Parathyroid adenoma (tissue), 2 donors: ENCODE measurements at regions not wholly inside any gene's neighbourhood (a gene's known extent, or its start where the extent isn't known, plus 50 kb on each side); places are given as distances from the start of the nearest gene placed in this dataset.

Experiments used
- H2AFZ ChIP-seq: fragments of 300-600 bp; sonication (generic); one replicate; pipeline ENCODE4 v1.7.0; 2017; ENCODE audit warnings: antibody characterized with exemption, mild to moderate bottlenecking
- H3K27ac ChIP-seq: fragments of 300-600 bp; sonication (generic); one replicate; pipeline ENCODE4 v1.7.0; 2017
- H3K27me3 ChIP-seq: fragments of 300-600 bp; sonication (generic); one replicate; pipeline ENCODE4 v1.7.0; 2017; ENCODE audit warnings: low read length; ENCODE audit not compliant: control insufficient read depth, insufficient read depth
- H3K36me3 ChIP-seq: fragments of 300-600 bp; sonication (generic); one replicate; pipeline ENCODE4 v1.7.0; 2017; ENCODE audit warnings: low read length; ENCODE audit not compliant: control insufficient read depth, insufficient read depth
- H3K4me1 ChIP-seq: fragments of 300-600 bp; sonication (generic); one replicate; pipeline ENCODE4 v1.7.0; 2017; ENCODE audit warnings: control low read depth
- H3K4me2 ChIP-seq: fragments of 300-600 bp; sonication (generic); one replicate; pipeline ENCODE4 v1.7.0; 2017; ENCODE audit warnings: low read length
- H3K4me3 ChIP-seq: fragments of 300-600 bp; sonication (generic); one replicate; pipeline ENCODE4 v1.7.0; 2017; ENCODE audit warnings: low read depth, low read length
- H3K79me2 ChIP-seq: fragments of 300-600 bp; sonication (generic); one replicate; pipeline ENCODE4 v1.7.0; 2017; ENCODE audit warnings: control low read depth
- H3K9ac ChIP-seq: fragments of 300-600 bp; sonication (generic); one replicate; pipeline ENCODE4 v1.7.0; 2017; ENCODE audit warnings: mild to moderate bottlenecking
- H3K9me3 ChIP-seq: fragments of 300-600 bp; sonication (generic); one replicate; pipeline ENCODE4 v1.7.0; 2017; ENCODE audit warnings: low read length; ENCODE audit not compliant: control insufficient read depth
- TF ChIP-seq, protein P1 (sequence below): fragments of 300-600 bp; sonication (generic); IDR thresholded peaks from one replicate; pipeline ENCODE4 v1.7.0; 2017; ENCODE audit warnings: antibody characterized with exemption, mild to moderate bottlenecking
- donor health status: primary hyperparathyroidism.

DNA sequence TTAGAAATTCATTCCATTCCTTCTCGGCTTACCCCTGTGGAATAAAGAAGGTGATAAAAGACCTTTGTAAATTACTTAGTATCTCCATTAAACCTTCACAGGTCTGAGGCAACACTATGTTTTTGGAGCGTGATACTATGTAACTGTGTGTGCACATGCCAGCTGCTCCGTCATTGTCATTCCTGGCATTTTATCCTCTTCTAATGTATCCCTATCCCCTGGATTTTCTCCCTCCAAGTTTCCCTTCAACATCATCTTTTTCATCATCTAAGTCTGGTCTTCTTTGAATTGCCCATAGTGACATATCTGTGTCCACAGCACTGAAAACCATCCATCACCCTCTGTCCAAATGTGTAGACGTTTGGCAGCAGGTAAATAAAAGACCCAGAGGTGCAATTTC, 125.7 kb downstream of the TEX36 start:
- no peaks in the 10 kb centered on the region for H3K9me3 ChIP-seq
- H3K27me3 ChIP-seq = no peaks in the 10 kb centered on the region
- H3K79me2 ChIP-seq = no peaks in the 10 kb centered on the region
- no peak overlapping the region for H2AFZ ChIP-seq
- H3K4me1 ChIP-seq = no peaks in the 10 kb centered on the region
- H3K36me3 ChIP-seq = no peaks in the 10 kb centered on the region
- no peak overlapping the region for H3K9ac ChIP-seq
- no peak overlapping the region for H3K27ac ChIP-seq
- H3K4me2 ChIP-seq = no peak overlapping the region
- TF ChIP-seq, protein P1, sequence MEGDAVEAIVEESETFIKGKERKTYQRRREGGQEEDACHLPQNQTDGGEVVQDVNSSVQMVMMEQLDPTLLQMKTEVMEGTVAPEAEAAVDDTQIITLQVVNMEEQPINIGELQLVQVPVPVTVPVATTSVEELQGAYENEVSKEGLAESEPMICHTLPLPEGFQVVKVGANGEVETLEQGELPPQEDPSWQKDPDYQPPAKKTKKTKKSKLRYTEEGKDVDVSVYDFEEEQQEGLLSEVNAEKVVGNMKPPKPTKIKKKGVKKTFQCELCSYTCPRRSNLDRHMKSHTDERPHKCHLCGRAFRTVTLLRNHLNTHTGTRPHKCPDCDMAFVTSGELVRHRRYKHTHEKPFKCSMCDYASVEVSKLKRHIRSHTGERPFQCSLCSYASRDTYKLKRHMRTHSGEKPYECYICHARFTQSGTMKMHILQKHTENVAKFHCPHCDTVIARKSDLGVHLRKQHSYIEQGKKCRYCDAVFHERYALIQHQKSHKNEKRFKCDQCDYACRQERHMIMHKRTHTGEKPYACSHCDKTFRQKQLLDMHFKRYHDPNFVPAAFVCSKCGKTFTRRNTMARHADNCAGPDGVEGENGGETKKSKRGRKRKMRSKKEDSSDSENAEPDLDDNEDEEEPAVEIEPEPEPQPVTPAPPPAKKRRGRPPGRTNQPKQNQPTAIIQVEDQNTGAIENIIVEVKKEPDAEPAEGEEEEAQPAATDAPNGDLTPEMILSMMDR = no peak
- no peak overlapping the region for H3K4me3 ChIP-seq

DNA sequence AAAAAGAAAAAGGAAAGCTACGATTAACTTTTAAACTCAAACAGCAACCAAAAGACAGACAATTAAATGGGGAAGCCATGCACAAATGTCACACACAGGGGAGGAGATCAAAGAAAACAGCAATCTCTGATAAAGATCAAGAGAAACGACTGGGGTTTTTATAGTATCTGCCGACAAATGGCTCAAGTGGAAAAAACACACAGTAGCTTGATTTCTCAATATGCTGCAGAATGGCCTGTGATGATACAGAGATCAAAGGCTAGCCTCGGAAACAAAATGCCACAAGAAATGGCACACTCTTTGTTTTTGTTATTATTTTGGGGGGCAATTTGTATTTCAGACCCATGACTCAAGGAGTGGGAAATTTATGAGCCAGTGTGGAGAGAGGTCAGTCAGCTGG, 126.1 kb downstream of the TEX36 start:
- Histone ChIP-seq H3K4me2 (no peak overlapping the region), H3K36me3 (no peaks in the 10 kb centered on the region), H3K27me3 (no peaks in the 10 kb centered on the region), H3K4me3 (no peak overlapping the region), H3K79me2 (no peaks in the 10 kb centered on the region), H3K9ac (no peak overlapping the region), H3K9me3 (no peaks in the 10 kb centered on the region), H3K27ac (no peak overlapping the region), H3K4me1 (no peaks in the 10 kb centered on the region), H2AFZ (no peak overlapping the region)
- TF ChIP-seq, protein P1 = no peak

DNA sequence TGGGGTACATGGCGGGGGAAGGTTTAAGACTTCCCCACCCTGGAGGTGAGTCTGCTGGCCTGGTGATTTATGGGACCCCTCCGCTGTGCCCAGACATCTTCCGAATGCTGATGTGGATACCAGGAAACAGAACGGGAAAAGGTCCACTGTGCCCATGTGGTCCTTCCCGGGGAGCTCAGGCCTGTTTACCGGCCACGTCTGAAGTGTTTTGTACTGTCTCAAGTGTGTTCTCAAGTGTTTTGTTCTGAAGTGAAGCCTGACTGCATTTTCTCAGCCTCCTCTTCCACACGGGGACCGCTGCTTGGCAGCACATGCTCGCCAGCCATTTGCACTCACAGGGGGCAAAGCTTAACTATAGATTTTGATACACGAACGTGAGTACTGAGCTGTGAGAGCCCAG, 127.2 kb downstream of the TEX36 start:
- H3K27ac ChIP-seq = no peak overlapping the region
- no peaks in the 10 kb centered on the region for H3K9me3 ChIP-seq
- H3K36me3 ChIP-seq = no peaks in the 10 kb centered on the region
- TF ChIP-seq, protein P1 = no peak
- no peaks in the 10 kb centered on the region for H3K79me2 ChIP-seq
- no peak overlapping the region for H3K4me3 ChIP-seq
- no peaks in the 10 kb centered on the region for H3K4me1 ChIP-seq
- H3K27me3 ChIP-seq = no peaks in the 10 kb centered on the region
- no peak overlapping the region for H3K4me2 ChIP-seq
- no peak overlapping the region for H2AFZ ChIP-seq
- no peak overlapping the region for H3K9ac ChIP-seq

DNA sequence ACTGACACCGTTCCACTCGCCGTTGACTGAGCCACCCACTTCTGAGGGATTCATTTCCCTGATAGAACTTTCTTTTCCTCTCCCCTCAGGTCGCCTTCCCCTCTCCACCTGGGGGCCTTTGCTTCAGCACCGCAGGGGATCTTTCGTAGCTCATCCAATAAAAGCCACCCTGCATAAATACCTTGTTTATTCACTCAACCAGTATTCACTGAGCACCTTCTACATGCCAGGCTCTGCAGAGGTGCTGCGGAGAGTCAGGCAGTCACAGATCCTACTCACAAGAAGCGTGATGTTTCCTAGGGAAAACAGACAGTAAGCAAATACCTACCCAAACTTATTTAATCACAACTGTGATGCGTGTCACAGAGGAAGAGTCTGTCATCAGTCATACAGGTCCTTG, 127.7 kb downstream of the TEX36 start:
- no peak overlapping the region for H3K27ac ChIP-seq
- no peak overlapping the region for H3K4me3 ChIP-seq
- H3K36me3 ChIP-seq = no peaks in the 10 kb centered on the region
- no peaks in the 10 kb centered on the region for H3K9me3 ChIP-seq
- no peak overlapping the region for H2AFZ ChIP-seq
- TF ChIP-seq, protein P1 = no peak
- no peaks in the 10 kb centered on the region for H3K4me1 ChIP-seq
- no peak overlapping the region for H3K4me2 ChIP-seq
- H3K27me3 ChIP-seq = no peaks in the 10 kb centered on the region
- no peaks in the 10 kb centered on the region for H3K79me2 ChIP-seq
- H3K9ac ChIP-seq = no peak overlapping the region

DNA sequence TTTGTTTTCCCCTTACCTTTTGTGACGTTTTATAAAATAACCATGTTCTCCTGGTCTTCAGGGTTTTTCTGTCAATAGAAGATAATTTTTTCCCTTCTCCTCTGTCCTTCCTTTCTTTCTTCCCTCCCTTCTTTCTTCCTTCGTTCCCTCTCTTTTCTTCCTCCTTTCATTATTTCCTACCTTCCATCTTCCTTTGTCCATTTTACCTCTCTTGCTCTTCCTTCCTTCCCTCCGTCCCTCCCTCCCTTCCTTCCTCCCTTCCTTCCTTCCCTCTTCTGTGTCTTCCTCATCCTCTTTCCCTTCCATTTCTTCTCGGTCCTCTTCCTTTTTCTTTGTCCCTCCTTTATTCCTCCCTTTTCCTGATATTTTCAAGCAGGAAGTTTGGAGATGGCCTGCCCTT, 128.2 kb downstream of the TEX36 start:
- H3K4me3 ChIP-seq = no peak overlapping the region
- no peaks in the 10 kb centered on the region for H3K36me3 ChIP-seq
- H3K4me1 ChIP-seq = no peaks in the 10 kb centered on the region
- H3K79me2 ChIP-seq = no peaks in the 10 kb centered on the region
- TF ChIP-seq, protein P1 = no peak
- no peak overlapping the region for H3K27ac ChIP-seq
- H3K9ac ChIP-seq = no peak overlapping the region
- no peak overlapping the region for H2AFZ ChIP-seq
- H3K27me3 ChIP-seq = no peaks in the 10 kb centered on the region
- no peaks in the 10 kb centered on the region for H3K9me3 ChIP-seq
- H3K4me2 ChIP-seq = no peak overlapping the region
